ENCODE measurements at regions not wholly inside any gene's neighbourhood (a gene's known extent, or its start where the extent isn't known, plus 50 kb on each side); places are given as distances from the start of the nearest gene placed in this dataset.

DNA sequence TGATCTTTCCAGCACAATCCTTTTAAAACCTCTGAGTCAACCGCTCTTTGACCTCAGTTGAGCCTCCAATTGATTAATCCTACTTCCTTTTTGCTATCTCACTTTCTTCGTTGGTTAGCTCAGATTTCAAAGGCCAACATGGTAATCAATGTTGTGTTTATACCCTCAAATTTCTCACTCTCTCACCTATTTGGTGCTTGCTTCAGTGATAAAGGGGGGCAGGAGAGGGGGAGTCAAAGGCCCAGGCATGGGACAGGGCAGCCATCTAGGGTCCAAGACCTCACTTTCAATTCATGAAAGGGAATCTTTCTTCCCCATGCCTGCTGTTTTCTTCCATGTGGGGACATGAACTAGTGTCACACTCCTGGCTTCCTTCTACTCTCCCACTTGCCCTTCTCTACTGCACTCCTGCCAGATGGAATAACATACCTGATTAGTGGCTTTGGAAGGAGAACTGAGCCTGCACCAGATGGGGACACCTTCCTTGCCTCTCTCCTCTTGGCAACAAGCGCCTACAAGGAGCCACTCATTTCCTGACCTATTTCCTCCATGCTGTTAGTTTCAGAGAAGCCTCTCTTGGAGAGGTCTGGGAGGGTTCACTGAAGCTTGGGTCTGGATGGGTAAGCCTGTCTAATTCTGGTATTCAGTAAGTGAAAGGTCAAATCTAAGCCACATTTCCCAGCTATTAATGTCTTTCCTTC is 73.3 kb upstream of the ARHGAP29 start:
- TF ChIP-seq, protein P1, sequence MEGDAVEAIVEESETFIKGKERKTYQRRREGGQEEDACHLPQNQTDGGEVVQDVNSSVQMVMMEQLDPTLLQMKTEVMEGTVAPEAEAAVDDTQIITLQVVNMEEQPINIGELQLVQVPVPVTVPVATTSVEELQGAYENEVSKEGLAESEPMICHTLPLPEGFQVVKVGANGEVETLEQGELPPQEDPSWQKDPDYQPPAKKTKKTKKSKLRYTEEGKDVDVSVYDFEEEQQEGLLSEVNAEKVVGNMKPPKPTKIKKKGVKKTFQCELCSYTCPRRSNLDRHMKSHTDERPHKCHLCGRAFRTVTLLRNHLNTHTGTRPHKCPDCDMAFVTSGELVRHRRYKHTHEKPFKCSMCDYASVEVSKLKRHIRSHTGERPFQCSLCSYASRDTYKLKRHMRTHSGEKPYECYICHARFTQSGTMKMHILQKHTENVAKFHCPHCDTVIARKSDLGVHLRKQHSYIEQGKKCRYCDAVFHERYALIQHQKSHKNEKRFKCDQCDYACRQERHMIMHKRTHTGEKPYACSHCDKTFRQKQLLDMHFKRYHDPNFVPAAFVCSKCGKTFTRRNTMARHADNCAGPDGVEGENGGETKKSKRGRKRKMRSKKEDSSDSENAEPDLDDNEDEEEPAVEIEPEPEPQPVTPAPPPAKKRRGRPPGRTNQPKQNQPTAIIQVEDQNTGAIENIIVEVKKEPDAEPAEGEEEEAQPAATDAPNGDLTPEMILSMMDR (IDR thresholded peaks at IDR 0.05 in 4 of 5, conservative IDR thresholded peaks at IDR 0.05 in 1 of 5), result no peak
- no peak for TF ChIP-seq POLR2A (IDR thresholded peaks at IDR 0.05)
- intact Hi-C loops (cut with DNase I; ENCODE audit: low total_unique reads) (no loop called here), in situ Hi-C loops (cut with MboI; ENCODE audit: low sequenced_read_pairs in 4 of 4) (no loop called here)

GRCh38 chr1:94309829-94310569 is 72.6 kb upstream of the ARHGAP29 start:
- TF ChIP-seq, protein P1 (IDR thresholded peaks at IDR 0.05 in 4 of 5, conservative IDR thresholded peaks at IDR 0.05 in 1 of 5), result no peak
- no peak for TF ChIP-seq POLR2A (IDR thresholded peaks at IDR 0.05)
- in situ Hi-C loops (cut with MboI; ENCODE audit: low sequenced_read_pairs in 4 of 4), result no loop called here
- intact Hi-C loops (cut with DNase I; ENCODE audit: low total_unique reads), result no loop called here
- Histone ChIP-seq H3K4me1 (peaks cover 0 to 5% of the 10 kb centered on the region in 2 donors), H3K27me3 (no peaks in the 10 kb centered on the region), H3K27ac (no peak overlapping the region), H3K4me3 (no peak overlapping the region), H3K36me3 (no peaks in the 10 kb centered on the region), H3K9me3 (no peaks in the 10 kb centered on the region)
- ATAC-seq (no peak), DNase-seq (no peak)

More for the DNA sequence above, 73.3 kb upstream of the ARHGAP29 start:
- Histone ChIP-seq H3K9me3 (no peaks in the 10 kb centered on the region), H3K36me3 (no peaks in the 10 kb centered on the region), H3K4me3 (no peak overlapping the region), H3K27me3 (no peaks in the 10 kb centered on the region), H3K4me1 (peaks cover 0 to 5% of the 10 kb centered on the region in 2 donors), H3K27ac (no peak overlapping the region)
- DNase-seq (no peak), ATAC-seq (no peak)

- intact Hi-C loops (cut with DNase I; ENCODE audit: low total_unique reads), result no loop called here
- no peak overlapping the region for H3K27ac ChIP-seq
- no peak overlapping the region for H3K4me3 ChIP-seq
- ATAC-seq (no peak), DNase-seq (no peak)
- H3K9me3 ChIP-seq, result no peaks in the 10 kb centered on the region
- in situ Hi-C loops (cut with MboI; ENCODE audit: low sequenced_read_pairs in 4 of 4), result no loop called here
- TF ChIP-seq POLR2A (IDR thresholded peaks at IDR 0.05), result no peak
- TF ChIP-seq, protein P1 (IDR thresholded peaks at IDR 0.05 in 4 of 5, conservative IDR thresholded peaks at IDR 0.05 in 1 of 5), result no peak
- peaks cover 0 to 5% of the 10 kb centered on the region in 2 donors for H3K4me1 ChIP-seq
- no peaks in the 10 kb centered on the region for H3K36me3 ChIP-seq
- no peaks in the 10 kb centered on the region for H3K27me3 ChIP-seq
These were observed 71.8 kb upstream of the ARHGAP29 start for GRCh38 chr1:94309216-94309615.

GRCh38 chr1:94306521-94306920 is 69.1 kb upstream of the ARHGAP29 start:
- intact Hi-C loops (cut with DNase I; ENCODE audit: low total_unique reads), result no loop called here
- ATAC-seq (no peak), DNase-seq (no peak)
- TF ChIP-seq POLR2A (IDR thresholded peaks at IDR 0.05), result no peak
- TF ChIP-seq, protein P1 (IDR thresholded peaks at IDR 0.05 in 4 of 5, conservative IDR thresholded peaks at IDR 0.05 in 1 of 5), result no peak
- Histone ChIP-seq H3K4me1 (peaks cover 0 to 5% of the 10 kb centered on the region in 2 donors), H3K4me3 (no peak overlapping the region), H3K36me3 (no peaks in the 10 kb centered on the region), H3K27ac (no peak overlapping the region), H3K27me3 (no peaks in the 10 kb centered on the region), H3K9me3 (no peaks in the 10 kb centered on the region)
- in situ Hi-C loops (cut with MboI; ENCODE audit: low sequenced_read_pairs in 4 of 4), result no loop called here

Data from gastrocnemius medialis (tissue), 4 donors.